Medulla oblongata (tissue), 1 donor: ENCODE measurements at regions not wholly inside any gene's neighbourhood (a gene's known extent, or its start where the extent isn't known, plus 50 kb on each side); places are given as distances from the start of the nearest gene placed in this dataset.

ENCODE experiments used
- DNase-seq: peaks from one replicate; pipeline ENCODE4 v3.0.0-alpha.2; 2015; ENCODE audit errors: extremely low spot score

DNA sequence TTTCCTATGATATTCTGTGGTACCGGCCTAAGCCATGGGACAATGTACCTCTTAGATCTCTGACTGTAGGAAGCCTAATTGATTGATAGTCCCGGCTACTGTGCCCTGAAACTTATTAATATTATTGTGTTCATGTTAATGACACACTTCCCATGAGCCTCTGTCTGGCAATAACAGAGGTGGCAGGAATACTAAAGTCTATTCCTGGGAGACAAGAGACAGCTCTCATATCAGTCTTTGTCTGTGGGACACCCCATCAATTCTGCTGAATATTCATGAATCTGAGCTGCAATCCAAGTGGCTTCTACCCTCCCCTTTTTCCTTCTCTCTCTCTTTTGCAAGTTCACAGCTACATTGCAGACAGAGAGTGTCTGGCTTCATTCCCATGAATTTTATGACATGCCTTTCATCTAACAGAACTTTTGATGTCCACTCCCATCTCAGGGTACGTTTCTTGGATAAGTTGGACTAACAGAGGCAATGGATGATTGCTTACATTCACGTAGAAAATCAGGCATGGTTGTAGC is 907.5 kb downstream of the ZPLD1 start:
- DNase-seq = no peak

GRCh38 chr3:103349760-103350159 is 914.9 kb downstream of the ZPLD1 start:
- no peak for DNase-seq

- no peak for DNase-seq
Measured at GRCh38 chr3:103365467-103365866, 930.7 kb downstream of the ZPLD1 start.

DNA sequence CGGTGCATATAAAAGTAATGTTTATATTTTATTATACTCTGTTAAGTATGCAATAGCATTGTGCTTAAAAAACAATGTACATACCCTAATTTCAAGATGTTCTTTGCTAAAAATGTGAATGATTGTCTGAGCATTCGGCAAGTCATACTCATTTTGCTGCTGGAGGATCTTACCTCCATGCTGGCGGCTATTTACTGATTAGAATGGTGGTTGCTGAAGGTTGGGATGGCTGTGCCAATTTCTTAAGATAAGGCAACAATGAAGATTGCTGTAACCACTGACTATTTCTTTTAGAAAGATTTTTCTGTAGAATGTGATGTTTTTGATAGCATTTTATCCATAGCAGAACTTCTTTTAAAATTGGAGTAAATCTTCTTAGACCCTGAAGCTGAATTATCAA is 932.7 kb downstream of the ZPLD1 start:
- DNase-seq = no peak

DNA sequence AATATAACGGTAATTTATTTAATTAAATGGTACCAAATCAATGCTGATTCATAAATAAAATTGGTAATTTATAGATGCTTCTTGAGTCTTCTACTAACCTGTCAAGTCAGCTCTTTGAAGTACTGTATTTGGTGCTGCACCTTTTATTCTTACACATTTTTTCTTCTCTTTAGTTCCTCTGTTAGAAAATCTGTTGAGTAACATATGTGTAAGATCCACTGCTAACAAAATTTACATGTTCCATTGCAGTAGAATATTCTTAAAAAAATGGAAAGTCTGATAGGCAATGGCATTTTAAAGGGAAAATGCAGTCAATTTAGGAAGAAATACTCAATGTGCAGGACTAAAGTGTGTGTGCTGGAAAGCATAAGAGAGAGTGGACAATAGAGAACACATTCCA is 936.6 kb downstream of the ZPLD1 start:
- DNase-seq = no peak

- DNase-seq = no peak
Measured at GRCh38 chr3:103372031-103372430, 937.2 kb downstream of the ZPLD1 start.

DNA sequence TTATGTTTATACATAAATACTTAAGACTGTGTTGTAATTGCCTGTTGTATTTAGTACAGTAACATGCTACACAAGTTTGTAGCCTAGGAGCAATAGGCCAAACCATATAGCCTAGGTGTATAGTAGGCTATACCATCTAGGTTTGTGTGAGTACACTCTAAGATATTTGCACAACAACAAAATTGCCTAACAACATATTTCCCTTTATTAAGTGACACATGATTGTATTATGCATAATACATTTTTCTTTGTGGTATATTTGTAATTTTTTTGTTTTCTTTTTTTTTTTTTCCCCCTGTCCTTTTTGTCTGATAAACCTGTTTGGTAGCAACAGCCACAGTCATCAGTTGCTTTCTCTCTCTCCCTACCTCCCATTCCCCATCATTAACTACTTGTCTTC is 945.6 kb downstream of the ZPLD1 start:
- no peak for DNase-seq

DNA sequence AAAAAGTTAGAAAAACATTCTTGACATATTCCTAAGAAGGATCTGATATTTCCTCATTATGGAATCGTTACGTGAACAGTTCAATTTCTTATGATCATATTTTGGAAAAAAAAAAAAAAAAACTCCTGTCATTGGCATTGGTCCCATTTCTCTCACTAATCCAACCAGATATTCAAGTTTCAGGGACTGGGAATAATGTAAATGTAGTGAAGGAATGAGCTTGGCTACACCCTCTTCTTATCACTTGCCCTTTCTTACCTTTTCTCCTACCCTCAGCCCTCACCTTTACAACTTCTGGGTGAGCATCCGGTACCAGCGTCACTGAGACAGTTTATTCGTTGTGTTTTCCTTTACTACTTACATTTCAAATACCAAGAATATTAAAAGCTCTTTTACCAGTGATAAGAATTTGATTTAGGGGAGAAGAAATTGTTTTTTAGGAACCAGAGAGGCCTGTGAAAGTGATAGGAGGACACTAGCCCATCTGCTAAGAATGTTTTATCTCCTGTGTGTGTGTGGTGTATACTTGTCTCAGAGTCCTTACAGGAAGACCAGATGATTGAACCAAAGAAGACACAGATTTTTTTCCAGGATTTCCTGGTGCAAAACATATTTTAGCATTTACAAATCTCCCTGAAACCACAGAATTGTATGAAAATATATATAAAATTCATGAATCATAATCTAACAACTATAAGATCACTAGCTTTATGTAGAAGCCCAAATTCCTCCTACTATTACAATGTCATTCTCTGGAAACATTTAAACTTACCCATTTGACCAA is 946.7 kb downstream of the ZPLD1 start:
- DNase-seq = no peak

DNA sequence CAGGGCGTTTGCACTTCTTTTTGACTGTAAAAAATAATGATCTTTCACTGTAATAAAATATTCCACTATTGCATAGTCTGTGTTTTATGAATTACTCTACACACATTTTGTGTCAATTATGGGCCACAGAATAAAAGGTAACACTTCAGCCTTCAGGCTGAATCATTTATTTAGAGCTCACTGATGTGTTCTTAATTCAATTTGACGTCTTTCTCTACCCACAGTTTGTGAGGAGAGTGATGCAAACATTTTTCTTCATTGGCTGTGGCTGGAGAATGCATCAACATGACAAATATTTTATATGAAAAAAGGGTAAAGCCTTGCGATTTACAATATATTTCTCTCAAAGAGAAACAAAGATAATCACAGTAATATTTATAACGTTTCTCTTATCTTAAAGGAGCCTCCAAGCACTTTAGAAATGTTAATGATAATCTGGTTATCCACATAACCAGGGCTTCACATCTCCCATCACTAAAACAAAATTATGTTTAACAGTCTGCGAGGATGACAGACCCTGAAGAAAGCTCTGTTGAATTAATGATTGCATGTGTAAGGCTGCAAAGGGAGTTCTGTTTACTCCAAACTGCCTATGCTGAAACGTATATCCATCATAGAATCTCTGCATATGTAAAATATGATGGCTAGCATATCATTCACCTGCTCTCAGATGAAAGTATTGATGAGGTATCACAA is 951.3 kb downstream of the ZPLD1 start:
- no peak for DNase-seq

DNA sequence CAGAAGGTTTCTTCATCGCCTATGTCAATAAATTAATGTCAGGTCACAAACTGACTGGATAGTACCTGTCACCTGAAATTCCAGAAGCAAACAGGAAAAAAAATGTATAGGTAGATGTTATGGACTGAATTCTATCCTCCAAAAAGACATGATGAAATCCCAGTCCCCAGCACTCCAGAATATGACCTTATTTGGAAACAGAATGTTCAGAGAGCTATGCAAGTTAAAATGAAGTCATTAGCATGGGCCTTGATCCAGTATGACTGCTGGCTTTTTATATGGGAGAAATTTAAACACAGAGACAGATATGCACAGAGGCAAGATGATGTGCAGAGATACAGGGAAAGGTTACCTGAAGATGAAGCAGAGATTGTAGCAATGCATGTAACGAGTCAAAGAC is 953.4 kb downstream of the ZPLD1 start:
- no peak for DNase-seq

DNA sequence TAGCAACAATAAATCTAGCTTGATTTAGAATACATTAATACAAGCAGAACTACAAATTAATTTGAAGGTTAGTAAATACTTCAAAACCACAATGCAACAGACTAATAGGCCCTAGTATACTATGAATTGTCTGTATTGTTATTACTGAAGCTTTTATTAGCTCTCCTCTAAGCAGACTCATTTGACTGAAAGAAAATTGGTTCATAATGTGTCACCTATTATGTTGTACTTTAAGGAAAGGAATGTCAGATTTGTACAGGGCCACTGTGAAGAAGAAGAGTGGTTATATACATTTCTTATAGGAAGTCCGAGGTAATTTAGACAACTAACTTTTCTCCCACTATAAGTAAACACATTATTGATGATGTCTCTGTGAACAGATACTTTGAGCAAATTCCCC is 954.5 kb downstream of the ZPLD1 start:
- no peak for DNase-seq

GRCh38 chr3:103393395-103394186 is 958.8 kb downstream of the ZPLD1 start:
- DNase-seq = no peak

GRCh38 chr3:103403191-103403590 is 968.4 kb downstream of the ZPLD1 start:
- DNase-seq = no peak

- no peak for DNase-seq
Measured at GRCh38 chr3:103406320-103406850, 971.6 kb downstream of the ZPLD1 start.

DNA sequence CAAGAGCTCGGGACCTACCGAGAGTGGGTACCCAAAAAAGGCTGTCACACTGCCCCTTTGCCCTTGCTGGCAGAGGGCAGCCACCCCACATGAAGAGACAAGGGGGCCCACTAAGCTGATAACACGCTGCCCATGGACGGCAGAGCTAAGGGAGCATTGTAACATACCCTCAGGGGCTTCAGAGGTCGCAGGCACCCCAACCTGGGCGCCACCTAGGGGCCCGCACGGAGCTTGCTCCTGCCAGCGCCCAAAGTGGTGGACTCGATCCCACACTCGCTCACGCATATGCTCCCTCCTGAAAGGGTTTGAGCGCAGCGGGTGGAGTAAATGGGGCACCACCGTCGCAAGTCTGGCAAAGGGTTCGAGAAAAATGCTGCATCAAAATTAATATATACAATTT is 975.4 kb downstream of the ZPLD1 start:
- no peak for DNase-seq

DNA sequence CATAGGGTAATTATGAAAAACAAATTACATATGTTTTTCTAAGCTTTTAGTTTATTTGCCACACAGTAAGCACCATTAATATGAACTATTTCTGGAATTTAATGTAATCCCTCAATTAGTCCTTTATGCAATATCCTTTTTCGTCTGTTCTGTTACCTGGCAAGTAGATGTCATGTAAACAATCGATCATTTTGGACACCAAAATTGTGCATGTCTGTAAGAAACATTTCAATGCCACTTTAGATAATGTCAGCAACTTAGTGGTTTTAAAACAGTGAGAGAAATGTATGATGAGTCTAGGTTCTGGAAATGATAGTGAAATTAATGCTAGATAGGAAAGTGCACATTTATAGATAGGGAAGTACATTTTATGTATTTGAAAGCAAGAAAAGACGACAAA is 986.6 kb downstream of the ZPLD1 start:
- DNase-seq = no peak

- DNase-seq = no peak
Measured at GRCh38 chr3:103437883-103438282, 1003.1 kb downstream of the ZPLD1 start.

DNA sequence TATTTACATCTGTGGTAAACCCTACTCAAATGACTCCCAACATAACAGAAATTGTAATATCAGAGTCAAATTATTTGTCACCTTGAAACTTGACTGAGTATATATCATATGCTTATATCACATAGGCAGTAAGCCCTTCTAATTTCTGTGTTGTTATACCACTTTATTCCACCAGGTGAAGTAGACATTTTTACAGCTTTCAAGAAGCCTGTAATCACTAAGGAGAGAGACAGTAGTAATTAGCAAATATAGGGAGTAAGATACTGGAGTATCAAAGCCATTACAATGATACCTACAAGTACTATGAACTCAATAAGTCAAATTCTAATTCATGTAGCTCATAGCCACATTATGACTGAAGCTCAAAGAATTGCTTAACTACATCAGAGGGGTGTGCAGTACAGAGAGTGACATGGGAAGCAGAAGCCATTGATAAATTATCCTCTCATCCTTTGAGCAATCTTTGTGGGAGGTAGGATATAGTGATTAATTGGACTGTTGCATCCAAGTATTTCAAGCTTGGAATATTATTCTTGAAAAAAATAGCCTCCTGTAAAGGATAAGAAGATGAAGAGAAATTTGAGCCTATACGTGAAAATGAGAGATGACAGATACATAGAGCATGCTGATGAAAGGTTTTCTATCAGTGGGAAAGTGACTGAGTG is 1005.9 kb downstream of the ZPLD1 start:
- no peak for DNase-seq

DNA sequence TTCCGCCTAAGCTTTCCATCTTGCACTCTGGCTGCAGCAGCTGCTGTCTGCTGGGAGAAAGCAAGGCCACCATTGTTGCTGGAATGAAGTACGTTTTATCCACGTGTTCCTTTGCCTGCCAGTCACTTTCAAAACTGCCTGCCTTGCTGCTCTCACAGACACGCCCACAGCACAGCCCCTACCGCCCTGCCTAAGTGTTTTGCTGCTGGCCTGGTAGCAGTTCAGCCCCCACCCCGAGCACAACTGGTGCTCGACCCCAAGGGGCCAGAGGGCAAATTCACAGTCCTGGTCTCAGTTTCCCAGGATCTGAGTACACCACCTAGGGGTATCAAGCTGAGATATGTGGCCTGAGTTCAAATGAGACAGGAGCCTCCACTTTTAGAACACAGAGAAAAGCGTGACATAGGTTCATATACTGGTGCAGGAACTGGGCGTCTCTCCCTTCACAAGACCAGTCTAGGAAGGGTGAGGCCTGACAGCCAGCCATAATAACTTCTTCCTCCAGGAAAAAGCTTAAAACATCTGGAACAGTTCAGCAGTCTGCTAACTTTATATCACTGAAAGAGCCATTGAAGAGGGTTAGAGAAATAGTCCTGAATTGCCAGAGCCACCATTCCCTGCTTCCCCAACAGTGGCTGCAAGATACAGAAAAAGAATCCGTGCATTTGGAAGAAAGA is 1012.3 kb downstream of the ZPLD1 start:
- DNase-seq = no peak

DNA sequence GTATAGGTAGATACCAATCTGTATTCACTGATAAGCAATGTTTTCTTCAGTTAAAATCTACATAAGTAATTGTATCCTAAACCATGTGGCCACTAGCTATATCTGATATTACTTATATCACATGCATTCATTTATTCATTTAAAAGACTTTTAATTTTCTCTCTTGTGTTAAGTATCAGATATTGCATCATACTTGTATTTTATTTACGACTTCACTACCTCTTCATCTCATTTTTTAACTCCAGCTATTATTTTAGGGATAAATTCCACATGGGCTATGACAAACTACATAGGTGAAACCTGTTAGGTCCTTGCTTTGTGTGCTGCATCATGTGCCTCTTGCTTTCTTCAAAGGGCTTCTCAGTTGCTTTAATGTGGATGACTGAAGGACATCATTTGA is 1018.3 kb downstream of the ZPLD1 start:
- DNase-seq = no peak

GRCh38 chr3:103459815-103460214 is 1025.0 kb downstream of the ZPLD1 start:
- no peak for DNase-seq
